GM19238 (cell line): ENCODE measurements at regions not wholly inside any gene's neighbourhood (a gene's known extent, or its start where the extent isn't known, plus 50 kb on each side); places are given as distances from the start of the nearest gene placed in this dataset.
"Not testable (repeated sequence)": the region's sequence is repeated elsewhere in the genome, so short reads cannot be mapped to it uniquely, and the experiment has no call there.

Source experiments
- DNase-seq: peaks from one replicate; pipeline ENCODE4 v3.0.0; 2011; ENCODE audit warnings: low spot score; ENCODE audit not compliant: insufficient read length

GRCh38 chr3:34107669-34108068, 309.2 kb downstream of the PDCD6IP start:
- no peak for DNase-seq

GRCh38 chr3:34109021-34109420, 310.6 kb downstream of the PDCD6IP start:
- no peak for DNase-seq

- no peak for DNase-seq
Measured at GRCh38 chr3:34109846-34110245, 311.4 kb downstream of the PDCD6IP start.

GRCh38 chr3:34111361-34111760, 312.9 kb downstream of the PDCD6IP start:
- DNase-seq, result no peak

GRCh38 chr3:34112261-34112660, 313.8 kb downstream of the PDCD6IP start:
- DNase-seq, result not testable (repeated sequence)

GRCh38 chr3:34131091-34131490, 332.7 kb downstream of the PDCD6IP start:
- DNase-seq, result no peak

GRCh38 chr3:34132069-34132692, 333.8 kb downstream of the PDCD6IP start:
- no peak for DNase-seq

GRCh38 chr3:34139566-34139965, 341.1 kb downstream of the PDCD6IP start:
- DNase-seq, result no peak

- no peak for DNase-seq
Measured at GRCh38 chr3:34140616-34141015, 342.2 kb downstream of the PDCD6IP start.

- DNase-seq, result no peak
Measured at GRCh38 chr3:34141841-34142337, 343.5 kb downstream of the PDCD6IP start.

- no peak for DNase-seq
Measured at GRCh38 chr3:34145796-34146195, 347.4 kb downstream of the PDCD6IP start.

- no peak for DNase-seq
Measured at GRCh38 chr3:34146596-34146995, 348.2 kb downstream of the PDCD6IP start.

GRCh38 chr3:34150992-34151391, 352.6 kb downstream of the PDCD6IP start:
- no peak for DNase-seq

GRCh38 chr3:34152656-34153055, 354.2 kb downstream of the PDCD6IP start:
- no peak for DNase-seq

GRCh38 chr3:34155108-34155507, 356.7 kb downstream of the PDCD6IP start:
- DNase-seq, result no peak

GRCh38 chr3:34155666-34156065, 357.2 kb downstream of the PDCD6IP start:
- DNase-seq, result no peak

GRCh38 chr3:34157491-34157890, 359.1 kb downstream of the PDCD6IP start:
- no peak for DNase-seq

GRCh38 chr3:34159613-34160420, 361.4 kb downstream of the PDCD6IP start:
- DNase-seq, result no peak

GRCh38 chr3:34169636-34170035, 371.2 kb downstream of the PDCD6IP start:
- not testable (repeated sequence) for DNase-seq

GRCh38 chr3:34174740-34175139, 376.3 kb downstream of the PDCD6IP start:
- no peak for DNase-seq

GRCh38 chr3:34175636-34176176, 377.3 kb downstream of the PDCD6IP start:
- DNase-seq, result no peak

GRCh38 chr3:34176723-34177122, 378.3 kb downstream of the PDCD6IP start:
- DNase-seq, result no peak
